ENCODE measurements at regions not wholly inside any gene's neighbourhood (a gene's known extent, or its start where the extent isn't known, plus 50 kb on each side); places are given as distances from the start of the nearest gene placed in this dataset.

GRCh38 chr2:116510117-116510671, 1304.3 kb upstream of the DDX18 start:
- H3K9me3 Mint-ChIP-seq = peaks cover 14% of the 10 kb centered on the region
- ChIA-PET POLR2A (no interaction called here), CTCF (no interaction called here)
- H3K4me1 ChIP-seq (ENCODE audit: insufficient read depth, low read length) = no peaks in the 10 kb centered on the region
- no peak for TF ChIP-seq CTCF (IDR thresholded peaks at IDR 0.05)
- no peaks in the 10 kb centered on the region for H3K27me3 ChIP-seq (ENCODE audit: control insufficient read depth in 1 of 2, insufficient read depth in 2 of 2, low read length in 2 of 2)
- H3K9me3 ChIP-seq (ENCODE audit: control insufficient read depth in 1 of 2, insufficient read depth in 1 of 2, low read length in 2 of 2) = peaks cover 0 to 14% of the 10 kb centered on the region in 2 experiments
- no peaks in the 10 kb centered on the region for H3K36me3 Mint-ChIP-seq (ENCODE audit: low read depth)
- no peak overlapping the region for H3K27ac Mint-ChIP-seq
- no peak overlapping the region for H3K4me3 Mint-ChIP-seq
- no peaks in the 10 kb centered on the region for H3K27me3 Mint-ChIP-seq
- H3K4me1 Mint-ChIP-seq (ENCODE audit: low read depth) = no peaks in the 10 kb centered on the region
- ATAC-seq (ENCODE audit: poor library complexity) (no peak), DNase-seq (no peak)
- intact Hi-C loops (cut with DNase I, micrococcal nuclease) = no loop called here
- H3K27ac ChIP-seq (ENCODE audit: low read depth in 1 of 2, low read length in 2 of 2) = no peak overlapping the region
- H3K4me3 ChIP-seq (ENCODE audit: low read length) = no peak overlapping the region
- no peaks in the 10 kb centered on the region for H3K36me3 ChIP-seq (ENCODE audit: insufficient read depth, low read length)

- H3K27ac ChIP-seq (ENCODE audit: low read depth in 1 of 2, low read length in 2 of 2) = no peak overlapping the region
- H3K27me3 Mint-ChIP-seq = no peaks in the 10 kb centered on the region
- TF ChIP-seq CTCF (IDR thresholded peaks at IDR 0.05) = no peak
- H3K4me1 Mint-ChIP-seq (ENCODE audit: low read depth) = no peaks in the 10 kb centered on the region
- no peak overlapping the region for H3K27ac Mint-ChIP-seq
- ChIA-PET POLR2A (no interaction called here), CTCF (no interaction called here)
- H3K9me3 ChIP-seq (ENCODE audit: control insufficient read depth in 1 of 2, insufficient read depth in 1 of 2, low read length in 2 of 2) = peaks cover 0 to 14% of the 10 kb centered on the region in 2 experiments
- no peaks in the 10 kb centered on the region for H3K27me3 ChIP-seq (ENCODE audit: control insufficient read depth in 1 of 2, insufficient read depth in 2 of 2, low read length in 2 of 2)
- no peak overlapping the region for H3K4me3 Mint-ChIP-seq
- no peaks in the 10 kb centered on the region for H3K36me3 Mint-ChIP-seq (ENCODE audit: low read depth)
- H3K9me3 Mint-ChIP-seq = peaks cover 12% of the 10 kb centered on the region
- H3K4me1 ChIP-seq (ENCODE audit: insufficient read depth, low read length) = no peaks in the 10 kb centered on the region
- H3K4me3 ChIP-seq (ENCODE audit: low read length) = no peak overlapping the region
- ATAC-seq (ENCODE audit: poor library complexity) (no peak), DNase-seq (no peak)
- no peaks in the 10 kb centered on the region for H3K36me3 ChIP-seq (ENCODE audit: insufficient read depth, low read length)
- intact Hi-C loops (cut with DNase I, micrococcal nuclease) = no loop called here
These were observed 1303.1 kb upstream of the DDX18 start for GRCh38 chr2:116511426-116511825.

- Mint-ChIP-seq H3K27me3 (no peaks in the 10 kb centered on the region), H3K9me3 (peaks cover 12% of the 10 kb centered on the region), H3K4me3 (no peak overlapping the region), H3K36me3 (ENCODE audit: low read depth) (no peaks in the 10 kb centered on the region), H3K4me1 (ENCODE audit: low read depth) (no peaks in the 10 kb centered on the region), H3K27ac (no peak overlapping the region)
- no peak overlapping the region for H3K27ac ChIP-seq (ENCODE audit: low read depth in 1 of 2, low read length in 2 of 2)
- TF ChIP-seq CTCF (IDR thresholded peaks at IDR 0.05) = no peak
- ChIA-PET CTCF (no interaction called here), POLR2A (no interaction called here)
- no peaks in the 10 kb centered on the region for H3K27me3 ChIP-seq (ENCODE audit: control insufficient read depth in 1 of 2, insufficient read depth in 2 of 2, low read length in 2 of 2)
- H3K36me3 ChIP-seq (ENCODE audit: insufficient read depth, low read length) = no peaks in the 10 kb centered on the region
- H3K4me1 ChIP-seq (ENCODE audit: insufficient read depth, low read length) = no peaks in the 10 kb centered on the region
- no peak for ATAC-seq (ENCODE audit: poor library complexity)
- no peak overlapping the region for H3K4me3 ChIP-seq (ENCODE audit: low read length)
- no peak for DNase-seq
- intact Hi-C loops (cut with DNase I, micrococcal nuclease) = no loop called here
- H3K9me3 ChIP-seq (ENCODE audit: control insufficient read depth in 1 of 2, insufficient read depth in 1 of 2, low read length in 2 of 2) = peaks cover 0 to 10% of the 10 kb centered on the region in 2 experiments
These were observed 1300.5 kb upstream of the DDX18 start for GRCh38 chr2:116513991-116514390.
